SK-N-SH (cell line): ENCODE measurements at regions not wholly inside any gene's neighbourhood (a gene's known extent, or its start where the extent isn't known, plus 50 kb on each side); places are given as distances from the start of the nearest gene placed in this dataset.

Experiments
- CTCF ChIP-seq: fragments of 200-600 bp; sonication (generic); IDR thresholded peaks from 2 replicates; pipeline ENCODE4 v1.6.1; 2017; ENCODE audit warnings: antibody characterized with exemption, mild to moderate bottlenecking, moderate library complexity
- GABPA ChIP-seq: IDR thresholded peaks from 2 replicates; pipeline ENCODE4 v1.4.0; 2012; ENCODE audit warnings: low read depth, mild to moderate bottlenecking
- POLR2AphosphoS5 ChIP-seq: IDR thresholded peaks from 2 replicates; pipeline ENCODE4 v1.6.1; 2012; ENCODE audit warnings: low read depth, low read length
- REST ChIP-seq: IDR thresholded peaks from 2 replicates; pipeline ENCODE4 v1.6.1; 2012; ENCODE audit warnings: mild to moderate bottlenecking, low read depth, low read length, moderate library complexity
- YY1 ChIP-seq: IDR thresholded peaks from 2 replicates; pipeline ENCODE4 v1.4.0; 2012; ENCODE audit warnings: low read depth, mild to moderate bottlenecking

DNA sequence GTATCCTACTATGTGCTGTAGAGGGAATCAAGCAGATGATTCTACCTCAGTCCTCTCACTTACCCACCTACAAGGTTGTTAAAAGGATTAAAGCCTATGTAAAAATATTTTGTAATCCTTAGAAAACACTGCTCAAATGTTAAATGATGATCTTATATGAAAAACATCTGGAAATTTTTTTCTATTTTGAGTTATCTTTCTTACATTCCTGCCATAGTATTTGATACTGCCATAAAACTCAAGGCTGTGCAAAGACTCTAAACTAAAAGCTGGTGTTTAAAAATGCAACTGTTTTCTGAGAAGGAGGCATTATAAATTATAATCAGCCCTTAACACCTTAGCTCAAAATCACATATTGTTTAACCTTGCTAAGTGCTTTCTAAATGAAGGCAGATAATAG is 474.2 kb downstream of the PRELID2 start:
- TF ChIP-seq CTCF: no peak
- no peak for TF ChIP-seq YY1
- no peak for TF ChIP-seq POLR2AphosphoS5
- TF ChIP-seq GABPA: no peak
- no peak for TF ChIP-seq REST
